Activated CD8-positive, alpha-beta T cell treated with anti-CD3 and anti-CD28 coated beads for 36 hours (primary cell): ENCODE measurements at regions not wholly inside any gene's neighbourhood (a gene's known extent, or its start where the extent isn't known, plus 50 kb on each side); places are given as distances from the start of the nearest gene placed in this dataset.

ENCODE experiments used
- ATAC-seq: fragments of 200-7000 bp; cut with Tn5 transposase; one replicate; pipeline ENCODE4 v1.10.0; 2021; ENCODE audit warnings: mild to moderate bottlenecking, moderate library complexity
- CTCF ChIA-PET: fragments of 350-600 bp; sonication (Branson Sonifier 250); formaldehyde crosslinking; loops from one replicate; lab custom pipeline; 2021; ENCODE audit warnings: antibody characterized with exemption; lab: Charles Lee
- POLR2A ChIA-PET: fragments of 350-600 bp; sonication (Branson Sonifier 250); formaldehyde crosslinking; loops from one replicate; lab custom pipeline; 2021; ENCODE audit warnings: antibody characterized with exemption; lab: Charles Lee
- DNase-seq: peaks from one replicate; pipeline ENCODE4 v3.0.0-alpha.2; 2020
- H3K27ac Mint-ChIP-seq: one replicate; pipeline ENCODE4 v1.8.0; 2021; ENCODE audit warnings: mild to moderate bottlenecking, mixed read lengths
- H3K27me3 Mint-ChIP-seq: one replicate; pipeline ENCODE4 v1.8.0; 2021; ENCODE audit warnings: mixed read lengths
- H3K36me3 Mint-ChIP-seq: one replicate; pipeline ENCODE4 v1.8.0; 2021; ENCODE audit warnings: low read depth, mixed read lengths
- H3K4me1 Mint-ChIP-seq: one replicate; pipeline ENCODE4 v1.8.0; 2021; ENCODE audit warnings: low read depth, mixed read lengths
- H3K4me3 Mint-ChIP-seq: one replicate; pipeline ENCODE4 v1.8.0; 2021; ENCODE audit warnings: mild to moderate bottlenecking, moderate library complexity, mixed read lengths
- H3K9me3 Mint-ChIP-seq: one replicate; pipeline ENCODE4 v1.8.0; 2021; ENCODE audit warnings: mixed read lengths
- intact Hi-C: fragments of 100-400 bp; cut with micrococcal nuclease; formaldehyde crosslinking; loops from one replicate; pipeline ENCODE4 v1.10.0; 2022
- TF ChIP-seq, protein P1 (sequence below): fragments of 200-600 bp; IDR thresholded peaks from one replicate; pipeline ENCODE4 v1.8.0; 2022; ENCODE audit warnings: antibody characterized with exemption, mild to moderate bottlenecking

DNA sequence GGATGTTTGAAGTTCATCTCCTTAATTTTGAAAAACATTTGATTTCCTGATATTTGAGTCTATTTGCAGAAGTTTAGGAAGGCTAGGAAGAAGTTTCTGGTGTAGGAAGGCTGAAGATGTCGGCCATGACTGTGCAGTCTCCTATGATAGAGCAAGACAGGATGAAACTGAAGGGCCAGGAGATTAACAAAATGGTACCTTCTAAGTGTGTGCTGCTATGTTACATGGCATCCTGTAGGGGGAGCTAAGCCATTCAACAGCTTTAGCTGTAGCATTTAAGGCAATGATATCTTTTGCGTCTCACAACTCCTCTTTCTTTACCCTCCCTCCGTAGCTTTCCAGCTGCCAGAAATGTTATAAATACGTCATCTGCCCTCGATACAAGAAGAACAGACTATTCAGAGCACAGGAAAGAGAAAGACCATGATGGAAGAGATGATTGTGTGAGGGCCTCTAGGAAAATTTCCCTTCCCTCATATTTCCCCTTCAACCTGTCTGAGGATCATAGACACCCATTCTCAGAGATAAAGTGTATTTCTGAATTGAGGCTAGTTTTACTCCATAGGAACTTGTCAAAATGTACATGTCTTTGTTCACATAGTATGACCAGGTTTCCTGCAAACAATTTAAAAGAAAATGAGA, 61.1 kb downstream of the XCL1 start:
- intact Hi-C loops, result no loop called here
- CTCF ChIA-PET, result interaction anchor here (0.6 to 2.0 kb wide), 9 partner anchors 10 to 712 kb away, joined by 3 to 10 read pairs (median 3); no protein-coding TSS in a partner anchor

DNA sequence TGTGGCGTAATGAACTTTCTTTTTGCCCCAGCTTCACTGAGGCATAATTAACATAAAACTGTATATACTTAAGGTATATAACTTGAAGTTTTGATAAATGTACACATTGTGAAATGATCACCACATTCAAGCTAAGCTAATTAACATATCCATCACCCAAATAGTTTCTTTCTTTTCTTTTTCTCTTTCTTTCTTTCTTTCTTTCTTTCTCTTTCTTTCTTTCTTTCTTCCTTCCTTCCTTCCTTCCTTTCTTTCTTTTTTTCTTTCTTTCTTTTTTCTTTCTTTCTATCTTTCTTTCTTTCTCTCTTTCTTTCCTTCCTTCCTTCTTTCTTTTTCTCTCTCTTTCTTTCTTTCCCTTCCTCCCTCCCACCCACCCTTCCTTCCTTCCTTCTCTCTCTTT, 62.5 kb downstream of the XCL1 start:
- no peaks in the 10 kb centered on the region for H3K9me3 Mint-ChIP-seq
- no peak overlapping the region for H3K4me3 Mint-ChIP-seq
- intact Hi-C loops, result no loop called here
- no peaks in the 10 kb centered on the region for H3K27me3 Mint-ChIP-seq
- CTCF ChIA-PET, result interaction anchor here (0.6 to 2.0 kb wide), 3 partner anchors 9 to 185 kb away, joined by 3 to 10 read pairs (median 6); no protein-coding TSS in a partner anchor
- ATAC-seq (no peak), DNase-seq (no peak)
- no peaks in the 10 kb centered on the region for H3K36me3 Mint-ChIP-seq
- POLR2A ChIA-PET, result no interaction called here
- TF ChIP-seq, protein P1, sequence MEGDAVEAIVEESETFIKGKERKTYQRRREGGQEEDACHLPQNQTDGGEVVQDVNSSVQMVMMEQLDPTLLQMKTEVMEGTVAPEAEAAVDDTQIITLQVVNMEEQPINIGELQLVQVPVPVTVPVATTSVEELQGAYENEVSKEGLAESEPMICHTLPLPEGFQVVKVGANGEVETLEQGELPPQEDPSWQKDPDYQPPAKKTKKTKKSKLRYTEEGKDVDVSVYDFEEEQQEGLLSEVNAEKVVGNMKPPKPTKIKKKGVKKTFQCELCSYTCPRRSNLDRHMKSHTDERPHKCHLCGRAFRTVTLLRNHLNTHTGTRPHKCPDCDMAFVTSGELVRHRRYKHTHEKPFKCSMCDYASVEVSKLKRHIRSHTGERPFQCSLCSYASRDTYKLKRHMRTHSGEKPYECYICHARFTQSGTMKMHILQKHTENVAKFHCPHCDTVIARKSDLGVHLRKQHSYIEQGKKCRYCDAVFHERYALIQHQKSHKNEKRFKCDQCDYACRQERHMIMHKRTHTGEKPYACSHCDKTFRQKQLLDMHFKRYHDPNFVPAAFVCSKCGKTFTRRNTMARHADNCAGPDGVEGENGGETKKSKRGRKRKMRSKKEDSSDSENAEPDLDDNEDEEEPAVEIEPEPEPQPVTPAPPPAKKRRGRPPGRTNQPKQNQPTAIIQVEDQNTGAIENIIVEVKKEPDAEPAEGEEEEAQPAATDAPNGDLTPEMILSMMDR, result no peak
- H3K4me1 Mint-ChIP-seq, result no peaks in the 10 kb centered on the region
- no peak overlapping the region for H3K27ac Mint-ChIP-seq

More for the DNA sequence above, 61.1 kb downstream of the XCL1 start:
- DNase-seq (no peak), ATAC-seq (peak; percentile 47)
- no peaks in the 10 kb centered on the region for H3K36me3 Mint-ChIP-seq
- no peaks in the 10 kb centered on the region for H3K27me3 Mint-ChIP-seq
- TF ChIP-seq, protein P1, result peak; percentile 48
- POLR2A ChIA-PET, result no interaction called here
- no peaks in the 10 kb centered on the region for H3K4me1 Mint-ChIP-seq
- no peak overlapping the region for H3K4me3 Mint-ChIP-seq
- no peaks in the 10 kb centered on the region for H3K9me3 Mint-ChIP-seq
- no peak overlapping the region for H3K27ac Mint-ChIP-seq

DNA sequence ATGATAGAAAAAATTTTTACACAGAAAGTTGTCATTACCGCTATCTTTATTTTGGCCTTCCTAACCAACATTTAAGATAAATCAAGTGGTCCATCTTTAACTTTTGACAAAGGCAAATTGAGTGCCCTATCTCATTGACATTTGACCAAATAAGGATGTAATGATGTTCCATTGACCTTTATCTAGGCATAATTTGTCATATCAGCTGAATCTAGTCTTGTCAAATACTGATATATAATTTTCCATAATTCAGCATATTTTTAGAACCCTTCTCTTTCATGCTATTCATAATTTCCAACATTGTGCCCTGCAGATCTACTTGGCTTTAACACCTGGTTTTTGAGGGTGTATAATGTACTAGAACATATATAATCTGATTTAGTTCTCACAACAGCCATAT, 63.8 kb downstream of the XCL1 start:
- Mint-ChIP-seq H3K4me1 (no peaks in the 10 kb centered on the region), H3K9me3 (no peaks in the 10 kb centered on the region), H3K27ac (no peak overlapping the region), H3K36me3 (no peaks in the 10 kb centered on the region), H3K27me3 (no peaks in the 10 kb centered on the region), H3K4me3 (no peak overlapping the region)
- CTCF ChIA-PET, result no interaction called here
- no peak for DNase-seq
- ATAC-seq, result no peak
- POLR2A ChIA-PET, result no interaction called here
- intact Hi-C loops, result no loop called here
- TF ChIP-seq, protein P1, result no peak

DNA sequence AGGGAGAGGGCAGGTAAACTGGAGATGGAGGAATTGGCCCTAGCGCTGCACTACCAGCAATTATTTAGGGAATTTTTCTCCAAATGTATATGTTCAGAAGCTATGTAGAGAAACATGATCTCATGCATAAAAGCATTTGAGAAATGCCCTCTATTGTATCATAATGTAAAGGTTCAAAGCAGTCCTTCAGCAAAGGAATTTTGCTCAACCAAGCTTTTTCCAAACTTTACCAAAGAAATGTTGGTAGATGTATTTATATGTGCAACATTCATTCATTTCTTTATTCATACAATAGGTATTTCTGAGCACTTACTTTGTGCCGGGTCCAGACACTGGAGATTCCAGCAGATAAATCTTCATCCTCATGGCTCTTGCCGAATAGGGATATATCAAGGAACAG, 64.4 kb downstream of the XCL1 start:
- Mint-ChIP-seq H3K36me3 (no peaks in the 10 kb centered on the region), H3K9me3 (no peaks in the 10 kb centered on the region), H3K4me1 (no peaks in the 10 kb centered on the region), H3K27ac (no peak overlapping the region), H3K27me3 (no peaks in the 10 kb centered on the region), H3K4me3 (no peak overlapping the region)
- ATAC-seq, result no peak
- ChIA-PET POLR2A (no interaction called here), CTCF (no interaction called here)
- TF ChIP-seq, protein P1, result no peak
- intact Hi-C loops, result no loop called here
- no peak for DNase-seq

DNA sequence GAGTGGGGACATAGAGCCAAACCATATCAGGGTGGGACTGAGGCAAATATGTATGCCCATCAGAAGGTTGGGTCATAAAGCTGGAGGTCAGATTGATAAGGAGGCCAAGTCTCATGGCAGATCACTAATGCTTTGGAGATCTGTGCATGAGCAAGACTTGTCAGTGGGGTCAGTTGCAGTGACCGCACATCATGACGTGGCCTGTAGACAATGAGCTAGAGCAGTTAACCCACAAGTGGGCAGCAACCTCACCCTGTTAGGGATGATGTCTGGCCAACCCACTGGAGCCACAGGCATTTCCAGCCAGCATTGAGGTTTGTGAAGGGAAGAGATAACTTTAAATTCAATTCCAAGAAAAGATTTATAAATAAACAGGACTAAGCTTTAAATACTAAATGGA, 66.7 kb downstream of the XCL1 start:
- Mint-ChIP-seq H3K4me3 (no peak overlapping the region), H3K27me3 (no peaks in the 10 kb centered on the region), H3K27ac (no peak overlapping the region), H3K36me3 (no peaks in the 10 kb centered on the region), H3K4me1 (no peaks in the 10 kb centered on the region), H3K9me3 (no peaks in the 10 kb centered on the region)
- ATAC-seq, result no peak
- TF ChIP-seq, protein P1, result no peak
- ChIA-PET CTCF (interaction anchor here (0.9 kb wide), 1 partner anchor 9 kb away, joined by 3 read pairs; no protein-coding TSS in a partner anchor), POLR2A (no interaction called here)
- DNase-seq, result no peak
- intact Hi-C loops, result no loop called here
